HG02623 (cell line): ENCODE measurements at regions not wholly inside any gene's neighbourhood (a gene's known extent, or its start where the extent isn't known, plus 50 kb on each side); places are given as distances from the start of the nearest gene placed in this dataset.

ENCODE experiments used
- ATAC-seq: cut with Tn5 transposase; IDR thresholded peaks from one replicate; pipeline ENCODE4 v1.9.1; 2021; ENCODE audit warnings: moderate library complexity; ENCODE audit not compliant: unreplicated experiment

DNA sequence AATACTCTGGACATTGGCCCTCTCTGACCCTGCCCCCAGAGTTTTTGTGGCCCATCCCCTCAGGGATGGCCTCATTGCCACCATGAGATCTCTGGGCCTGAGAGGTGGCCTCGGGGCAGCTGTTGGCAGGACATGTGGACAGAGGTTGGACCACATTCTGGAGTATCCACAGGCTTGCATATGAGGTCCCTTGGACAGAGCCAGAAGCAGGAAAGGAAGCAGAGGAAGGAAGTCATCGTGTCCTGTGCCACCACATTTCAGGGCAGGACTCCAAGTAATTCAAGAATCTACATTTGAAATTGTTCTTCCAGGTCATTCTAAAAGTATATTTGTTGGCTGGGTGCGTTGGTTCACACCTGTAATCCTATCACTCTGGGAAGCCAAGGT, 95.9 kb upstream of the PPP2R5A start:
- no peak for ATAC-seq

DNA sequence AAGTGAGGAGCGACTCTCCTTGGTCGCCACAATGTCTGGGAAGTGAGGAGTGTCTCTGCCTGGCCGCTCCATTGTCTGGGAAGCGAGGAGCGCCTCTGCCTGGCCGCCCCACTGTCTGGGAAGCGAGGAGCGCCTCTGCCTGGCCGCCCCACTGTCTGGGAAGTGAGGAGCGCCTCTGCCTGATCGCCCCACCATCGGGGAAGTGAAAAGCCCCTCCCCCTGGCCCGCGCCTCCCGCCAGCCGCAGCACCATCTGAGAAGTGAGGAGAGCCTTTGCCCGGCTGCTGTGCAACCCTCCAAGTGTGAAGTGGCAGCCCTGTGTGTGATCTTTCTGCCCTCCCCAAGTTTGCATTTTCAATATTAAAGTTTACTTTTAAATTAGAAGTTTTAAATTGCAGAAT, 95.0 kb upstream of the PPP2R5A start:
- no peak for ATAC-seq

DNA sequence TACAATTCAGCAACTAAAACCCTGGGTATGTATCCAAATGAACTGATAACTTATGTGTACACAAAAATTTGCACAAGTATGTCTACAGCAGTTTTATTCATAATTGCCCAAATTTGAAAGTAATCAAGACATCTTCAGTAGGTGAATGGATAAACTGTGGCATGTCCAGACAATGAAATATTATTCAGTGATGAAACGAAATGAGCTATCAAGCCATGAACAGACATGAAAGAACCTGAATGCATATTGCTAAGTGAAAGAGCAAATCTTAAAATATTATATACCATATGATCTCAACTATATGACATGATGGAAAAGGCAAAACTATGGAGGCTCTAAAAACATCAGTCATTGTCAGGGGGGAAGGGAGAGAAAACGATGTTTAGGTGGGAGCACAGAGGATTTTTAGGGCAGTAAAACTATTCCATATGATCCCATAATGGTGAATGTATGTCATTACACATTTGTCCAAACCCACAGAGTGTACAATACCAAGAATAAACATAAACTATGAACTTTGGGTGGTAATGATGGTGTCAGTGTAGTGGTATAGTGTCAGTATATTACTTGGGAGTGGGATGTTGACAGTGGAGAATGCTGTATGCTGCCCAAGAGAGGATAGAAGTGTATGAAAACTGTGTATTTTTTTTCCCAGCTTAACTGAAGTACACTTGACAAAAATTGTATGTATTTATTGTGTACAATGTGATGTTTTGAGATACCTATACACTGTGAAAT, 92.8 kb upstream of the PPP2R5A start:
- ATAC-seq = no peak

- ATAC-seq = no peak
Measured at GRCh38 chr1:212196355-212196754, 88.9 kb upstream of the PPP2R5A start.

DNA sequence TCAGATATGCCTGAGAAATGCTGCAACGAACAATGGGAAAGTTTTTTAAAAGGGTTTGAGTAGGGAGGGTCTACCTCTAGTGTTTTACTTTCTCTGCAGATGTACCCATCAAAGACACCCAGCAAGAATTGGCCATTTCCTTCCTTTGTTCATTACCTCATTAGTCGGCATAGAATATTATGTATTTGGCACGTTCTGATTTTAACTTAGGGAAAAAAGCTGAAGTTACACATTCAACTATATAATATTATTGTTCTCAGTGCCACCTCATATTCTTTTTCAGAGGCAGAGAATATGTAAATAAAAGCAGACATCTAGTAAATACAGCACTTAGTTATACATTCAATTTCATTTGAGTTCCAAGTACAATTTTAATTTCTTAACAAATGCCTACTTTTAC, 83.7 kb upstream of the PPP2R5A start:
- no peak for ATAC-seq

DNA sequence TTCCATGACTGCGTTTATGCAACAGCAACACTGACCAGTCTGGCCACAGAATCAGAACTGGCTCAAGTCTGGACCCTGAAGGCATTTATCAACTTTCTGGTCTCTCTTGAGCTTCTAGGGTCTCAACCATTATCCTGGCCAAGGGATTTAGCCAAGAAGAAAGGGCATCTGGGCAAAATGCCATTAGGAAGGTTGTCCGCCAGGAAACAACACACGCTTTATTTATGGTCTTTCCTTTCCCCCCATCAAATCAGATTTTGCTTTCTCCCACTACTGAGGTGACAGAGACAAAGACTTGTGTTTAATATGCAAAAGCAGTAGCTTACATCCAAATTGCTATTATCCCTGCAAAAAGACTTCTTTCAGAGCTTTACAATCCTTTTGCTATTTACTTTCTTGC, 81.6 kb upstream of the PPP2R5A start:
- no peak for ATAC-seq

- ATAC-seq = no peak
Measured at GRCh38 chr1:212205006-212205405, 80.2 kb upstream of the PPP2R5A start.

DNA sequence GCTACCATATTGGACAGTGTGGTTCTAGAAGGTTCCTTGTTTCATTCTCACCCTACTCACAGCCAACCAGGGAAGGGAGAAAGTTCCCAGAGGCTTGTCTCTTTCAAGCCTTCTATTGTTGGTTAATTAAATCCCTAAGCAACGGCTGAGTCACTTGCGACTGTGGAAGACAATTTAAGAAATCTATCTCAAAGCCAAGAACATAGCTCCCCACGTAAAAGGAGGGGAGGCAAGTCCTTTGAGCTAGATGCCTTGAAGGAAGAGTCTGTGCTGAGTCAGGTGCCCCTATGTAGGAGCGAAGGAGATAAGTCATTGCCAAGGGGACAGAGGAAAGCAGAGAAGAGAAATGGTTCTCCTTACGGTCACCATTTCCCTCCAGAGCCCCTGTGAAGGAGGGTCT, 79.4 kb upstream of the PPP2R5A start:
- ATAC-seq = no peak

DNA sequence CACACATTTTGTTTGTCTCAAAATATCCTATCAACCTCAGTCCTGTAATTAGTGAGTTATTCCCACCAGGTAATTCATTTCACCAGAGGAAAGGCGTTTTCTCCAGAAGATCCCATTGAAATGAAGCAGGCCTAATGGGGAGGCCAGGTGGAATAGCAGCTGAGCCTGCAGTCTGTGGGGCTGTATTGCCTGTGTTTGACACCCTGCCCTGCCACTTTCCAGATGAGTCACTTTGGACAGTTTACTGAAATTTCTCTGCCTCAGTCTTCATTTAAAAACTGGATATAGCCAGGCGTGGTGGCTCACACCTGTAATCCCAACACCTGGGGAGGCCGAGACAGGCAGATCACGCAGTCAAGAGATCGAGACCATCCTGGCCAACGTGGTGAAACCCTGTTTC, 78.1 kb upstream of the PPP2R5A start:
- no peak for ATAC-seq

GRCh38 chr1:212207822-212208520, 77.2 kb upstream of the PPP2R5A start:
- no peak for ATAC-seq

DNA sequence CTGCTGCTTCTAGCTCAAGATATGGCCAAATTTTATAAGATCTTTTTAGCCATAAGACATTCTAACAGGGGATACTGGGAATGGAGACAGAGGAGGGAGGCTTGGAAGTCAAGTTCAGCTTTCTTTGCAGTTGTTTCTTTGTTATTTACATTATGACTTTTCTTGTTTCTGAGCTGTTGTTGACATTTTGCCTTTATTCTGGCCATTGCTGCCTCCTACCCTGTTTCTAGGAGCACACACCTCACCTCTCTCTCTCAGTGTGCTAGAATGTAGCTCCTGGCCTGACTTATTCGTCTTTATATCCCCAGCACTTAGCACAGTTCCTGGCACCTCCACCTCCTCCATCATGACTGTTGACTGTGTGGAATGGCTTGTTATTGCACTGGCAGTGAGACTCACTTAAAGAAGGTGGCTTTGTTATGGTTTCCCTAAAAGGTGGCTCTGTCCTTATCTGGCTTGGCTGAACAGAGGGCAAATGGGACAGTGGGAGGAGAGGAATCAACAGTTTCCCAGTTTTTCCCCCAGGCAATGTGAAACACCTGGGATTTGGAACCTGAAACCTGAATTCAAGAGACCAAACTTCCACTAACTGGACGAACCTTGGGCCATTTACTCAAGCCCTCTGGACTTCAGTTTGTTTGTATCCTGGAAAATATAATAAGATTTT, 76.1 kb upstream of the PPP2R5A start:
- no peak for ATAC-seq

- ATAC-seq = no peak
Measured at GRCh38 chr1:212211371-212211770, 73.8 kb upstream of the PPP2R5A start.

GRCh38 chr1:212212343-212212742, 72.9 kb upstream of the PPP2R5A start:
- no peak for ATAC-seq

DNA sequence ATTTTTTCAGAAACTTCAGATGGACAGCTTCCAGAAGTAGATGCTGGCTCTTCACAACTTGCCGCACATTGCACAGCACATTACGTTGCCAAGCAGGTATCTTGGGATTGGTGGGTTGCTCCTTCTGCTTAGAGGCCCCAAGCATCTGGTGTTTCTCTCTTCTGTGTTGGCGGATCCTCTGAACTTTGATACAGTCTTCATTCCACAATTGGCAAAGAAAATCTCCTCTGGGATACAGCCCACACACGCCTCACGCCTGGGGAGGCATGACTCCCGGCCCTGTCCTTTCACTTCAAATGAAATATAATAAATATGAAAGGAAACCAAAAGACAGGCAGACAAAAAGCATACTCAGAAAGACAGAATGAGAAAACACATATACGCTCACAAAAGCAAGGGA, 72.3 kb upstream of the PPP2R5A start:
- no peak for ATAC-seq

GRCh38 chr1:212213784-212214183, 71.4 kb upstream of the PPP2R5A start:
- no peak for ATAC-seq

- no peak for ATAC-seq
Measured at GRCh38 chr1:212214325-212214724, 70.9 kb upstream of the PPP2R5A start.

- ATAC-seq = no peak
Measured at GRCh38 chr1:212215910-212216309, 69.3 kb upstream of the PPP2R5A start.

- ATAC-seq = no peak
Measured at GRCh38 chr1:212217633-212218032, 67.6 kb upstream of the PPP2R5A start.

- no peak for ATAC-seq
Measured at GRCh38 chr1:212218065-212218464, 67.1 kb upstream of the PPP2R5A start.

DNA sequence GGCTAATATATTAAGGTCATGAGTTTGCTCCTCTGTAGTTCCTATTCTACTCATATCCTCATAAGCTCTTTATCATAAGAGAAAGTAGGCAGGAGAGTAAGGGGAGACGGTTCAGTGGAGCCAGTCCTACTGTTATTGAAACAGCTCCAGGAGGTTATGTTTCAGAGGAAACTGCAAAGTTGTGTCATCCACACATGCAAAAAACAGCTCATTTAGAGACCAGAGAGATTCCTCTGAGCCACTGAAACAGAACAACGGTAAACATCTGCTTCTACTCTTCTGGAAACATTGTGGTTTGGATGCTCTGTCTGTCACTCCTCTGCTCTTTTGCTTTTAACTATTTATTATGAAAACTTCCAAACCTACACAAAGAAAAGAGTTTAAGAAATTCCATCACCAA, 66.3 kb upstream of the PPP2R5A start:
- ATAC-seq = peak; percentile 91

DNA sequence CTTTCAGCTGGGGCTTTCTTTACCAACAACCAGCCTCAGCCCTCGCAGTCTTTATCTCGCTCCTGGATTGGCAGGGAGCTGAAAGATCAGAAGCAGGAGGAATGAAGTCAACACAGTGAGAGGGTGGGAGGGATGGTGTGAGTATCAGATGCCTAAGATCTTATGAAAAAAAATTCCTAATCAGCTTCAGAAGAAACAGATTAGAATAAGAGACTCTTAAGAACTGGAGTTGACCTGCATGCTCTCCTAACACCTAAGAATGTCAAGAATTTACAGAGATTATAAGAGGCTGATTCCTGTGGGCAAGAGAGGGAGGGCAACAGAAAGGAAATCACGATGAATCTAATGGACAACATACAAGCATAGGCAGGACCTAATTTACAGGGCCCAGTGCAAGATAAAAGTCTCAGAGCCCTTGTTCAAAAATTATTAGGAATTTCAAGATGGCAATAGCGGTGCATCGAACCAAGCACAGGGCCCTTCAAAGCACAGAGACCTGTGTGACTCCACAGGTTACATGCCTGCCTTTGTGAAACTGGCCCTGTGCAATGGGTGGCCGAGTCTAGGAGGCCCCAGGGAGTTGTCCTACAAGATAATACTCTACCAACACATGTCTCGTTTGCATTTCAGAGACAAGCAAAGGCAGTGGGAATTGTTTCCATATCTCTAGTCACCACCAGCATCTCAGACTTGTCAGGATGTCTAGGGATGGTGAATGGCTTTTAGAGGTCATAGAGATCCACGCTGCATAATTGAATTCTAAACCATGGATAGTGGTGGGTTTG, 65.3 kb upstream of the PPP2R5A start:
- no peak for ATAC-seq
